GM10266 (cell line): ENCODE measurements at regions not wholly inside any gene's neighbourhood (a gene's known extent, or its start where the extent isn't known, plus 50 kb on each side); places are given as distances from the start of the nearest gene placed in this dataset.

Experiments
- DNase-seq: peaks from one replicate; pipeline ENCODE4 v3.0.0; 2012; ENCODE audit errors: extremely low spot score
- CTCF ChIP-seq: IDR thresholded peaks from 2 replicates; pipeline ENCODE4 v1.5.1; 2012; ENCODE audit warnings: mild to moderate bottlenecking, low read depth; ENCODE audit not compliant: control insufficient read depth, insufficient read depth; ENCODE audit errors: missing control alignments

- no peak for DNase-seq
- TF ChIP-seq CTCF: no peak
These were observed 137.8 kb upstream of the COPS8 start for GRCh38 chr2:236947896-236948295.

GRCh38 chr2:236949089-236949905 is 136.4 kb upstream of the COPS8 start:
- no peak for DNase-seq

GRCh38 chr2:236951830-236952475 is 133.7 kb upstream of the COPS8 start:
- no peak for DNase-seq
- no peak for TF ChIP-seq CTCF

More at GRCh38 chr2:236949089-236949905, 136.4 kb upstream of the COPS8 start:
- TF ChIP-seq CTCF: no peak

GRCh38 chr2:236954641-236955040 is 131.0 kb upstream of the COPS8 start:
- DNase-seq: no peak
- TF ChIP-seq CTCF: no peak

- no peak for DNase-seq
- no peak for TF ChIP-seq CTCF
These were observed 130.1 kb upstream of the COPS8 start for GRCh38 chr2:236955521-236956030.

- no peak for DNase-seq
- no peak for TF ChIP-seq CTCF
These were observed 129.6 kb upstream of the COPS8 start for GRCh38 chr2:236956031-236956618.
